HG03571 (cell line): ENCODE measurements at regions not wholly inside any gene's neighbourhood (a gene's known extent, or its start where the extent isn't known, plus 50 kb on each side); places are given as distances from the start of the nearest gene placed in this dataset.
A peak's percentile ranks its signal among the peaks of the same experiment; 100 is the strongest.
"Not testable (repeated sequence)": the region's sequence is repeated elsewhere in the genome, so short reads cannot be mapped to it uniquely, and the experiment has no call there.

Source experiments
- ATAC-seq: cut with Tn5 transposase; IDR thresholded peaks from one replicate; pipeline ENCODE4 v1.9.1; 2021; ENCODE audit not compliant: unreplicated experiment

GRCh38 chr17:20681746-20682722 lies 102.5 kb downstream of the CDRT15L2 start:
- not testable (repeated sequence) for ATAC-seq

GRCh38 chr17:20683651-20684229 lies 104.2 kb downstream of the CDRT15L2 start:
- not testable (repeated sequence) for ATAC-seq

- not testable (repeated sequence) for ATAC-seq
Measured at GRCh38 chr17:20684975-20685374, 105.5 kb downstream of the CDRT15L2 start.

- ATAC-seq: not testable (repeated sequence)
Measured at GRCh38 chr17:20687584-20687983, 108.1 kb downstream of the CDRT15L2 start.

GRCh38 chr17:20689170-20689749 lies 109.7 kb downstream of the CDRT15L2 start:
- ATAC-seq: not testable (repeated sequence)

GRCh38 chr17:20692706-20693105 lies 113.2 kb downstream of the CDRT15L2 start:
- ATAC-seq: not testable (repeated sequence)

GRCh38 chr17:20695871-20696270 lies 116.3 kb downstream of the CDRT15L2 start:
- ATAC-seq: not testable (repeated sequence)

- peak; percentile 86 for ATAC-seq
Measured at GRCh38 chr17:20698463-20699206, 119.1 kb downstream of the CDRT15L2 start.

- ATAC-seq: not testable (repeated sequence)
Measured at GRCh38 chr17:20700528-20700927, 121.0 kb downstream of the CDRT15L2 start.

GRCh38 chr17:20701366-20701765 lies 121.8 kb downstream of the CDRT15L2 start:
- ATAC-seq: not testable (repeated sequence)

GRCh38 chr17:20702692-20703091 lies 123.2 kb downstream of the CDRT15L2 start:
- no peak for ATAC-seq

GRCh38 chr17:20703781-20704180 lies 124.3 kb downstream of the CDRT15L2 start:
- ATAC-seq: no peak

GRCh38 chr17:20705186-20705585 lies 125.7 kb downstream of the CDRT15L2 start:
- not testable (repeated sequence) for ATAC-seq

GRCh38 chr17:20706751-20707373 lies 127.3 kb downstream of the CDRT15L2 start:
- ATAC-seq: no peak

GRCh38 chr17:20708821-20709220 lies 129.3 kb downstream of the CDRT15L2 start:
- ATAC-seq: not testable (repeated sequence)

GRCh38 chr17:20716481-20716880 lies 137.0 kb downstream of the CDRT15L2 start:
- not testable (repeated sequence) for ATAC-seq

GRCh38 chr17:20721171-20721570 lies 141.6 kb downstream of the CDRT15L2 start:
- ATAC-seq: no peak

- not testable (repeated sequence) for ATAC-seq
Measured at GRCh38 chr17:20724391-20724790, 144.9 kb downstream of the CDRT15L2 start.

- not testable (repeated sequence) for ATAC-seq
Measured at GRCh38 chr17:20727201-20727600, 147.7 kb downstream of the CDRT15L2 start.

- no peak for ATAC-seq
Measured at GRCh38 chr17:20728181-20728580, 148.7 kb downstream of the CDRT15L2 start.
